Endothelial cell (in vitro differentiated cells): ENCODE measurements at regions not wholly inside any gene's neighbourhood (a gene's known extent, or its start where the extent isn't known, plus 50 kb on each side); places are given as distances from the start of the nearest gene placed in this dataset.

Experiments
- DNase-seq: peaks from one replicate; pipeline ENCODE4 v3.0.0; 2021; ENCODE audit warnings: low spot score
- H3K27ac Mint-ChIP-seq: one replicate; pipeline ENCODE4 v1.8.0; 2021; ENCODE audit warnings: mixed read lengths, inconsistent platforms; ENCODE audit not compliant: unreplicated experiment
- H3K27me3 Mint-ChIP-seq: one replicate; pipeline ENCODE4 v1.8.0; 2021; ENCODE audit warnings: mild to moderate bottlenecking, moderate library complexity, mixed read lengths, inconsistent platforms; ENCODE audit not compliant: unreplicated experiment
- H3K36me3 Mint-ChIP-seq: one replicate; pipeline ENCODE4 v1.8.0; 2021; ENCODE audit warnings: mild to moderate bottlenecking, low read depth, mixed read lengths, inconsistent platforms; ENCODE audit not compliant: unreplicated experiment
- H3K4me1 Mint-ChIP-seq: one replicate; pipeline ENCODE4 v1.8.0; 2021; ENCODE audit warnings: mild to moderate bottlenecking, mixed read lengths, inconsistent platforms; ENCODE audit not compliant: unreplicated experiment
- H3K4me3 Mint-ChIP-seq: one replicate; pipeline ENCODE4 v1.8.0; 2021; ENCODE audit warnings: mild to moderate bottlenecking, mixed read lengths, inconsistent platforms; ENCODE audit not compliant: unreplicated experiment
- H3K9me3 Mint-ChIP-seq: one replicate; pipeline ENCODE4 v1.8.0; 2021; ENCODE audit warnings: mixed read lengths, inconsistent platforms; ENCODE audit not compliant: unreplicated experiment
- CTCF ChIP-seq: fragments of 200-600 bp; sonication (generic); IDR thresholded peaks from one replicate; pipeline ENCODE4 v1.5.0; 2021; ENCODE audit warnings: antibody characterized with exemption; ENCODE audit not compliant: unreplicated experiment

DNA sequence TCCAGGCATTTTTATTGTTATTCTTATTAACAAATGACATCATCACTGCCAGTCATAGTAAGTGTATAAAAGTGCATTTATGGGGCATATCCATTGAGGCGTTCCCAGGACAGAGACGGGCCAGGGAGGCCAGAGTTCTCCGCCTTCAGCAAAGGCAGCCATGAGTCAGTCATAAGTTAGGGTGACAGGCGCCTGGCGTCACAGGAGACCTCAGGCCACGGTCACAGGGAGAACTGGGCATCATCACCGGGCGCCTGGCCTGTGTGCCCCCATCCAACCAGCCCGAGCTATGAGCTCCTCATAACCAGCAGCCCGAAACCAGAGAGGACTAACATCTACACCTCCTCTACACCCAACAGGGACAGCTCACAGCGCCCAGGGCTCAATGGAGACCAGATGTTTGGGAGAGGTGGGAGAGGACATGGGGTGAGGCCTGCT, 259.2 kb downstream of the DLL1 start:
- Mint-ChIP-seq H3K27ac (no peak overlapping the region), H3K27me3 (peaks cover 9% of the 10 kb centered on the region), H3K36me3 (peaks cover 9% of the 10 kb centered on the region), H3K4me1 (no peaks in the 10 kb centered on the region), H3K4me3 (no peak overlapping the region), H3K9me3 (no peaks in the 10 kb centered on the region)
- TF ChIP-seq CTCF = no peak
- no peak for DNase-seq

- Mint-ChIP-seq H3K36me3 (peaks cover 9% of the 10 kb centered on the region), H3K27me3 (peaks cover 9% of the 10 kb centered on the region), H3K9me3 (no peaks in the 10 kb centered on the region), H3K4me3 (no peak overlapping the region), H3K27ac (no peak overlapping the region), H3K4me1 (no peaks in the 10 kb centered on the region)
- DNase-seq = no peak
- no peak for TF ChIP-seq CTCF
These were observed 259.9 kb downstream of the DLL1 start for GRCh38 chr6:170030821-170031471.

DNA sequence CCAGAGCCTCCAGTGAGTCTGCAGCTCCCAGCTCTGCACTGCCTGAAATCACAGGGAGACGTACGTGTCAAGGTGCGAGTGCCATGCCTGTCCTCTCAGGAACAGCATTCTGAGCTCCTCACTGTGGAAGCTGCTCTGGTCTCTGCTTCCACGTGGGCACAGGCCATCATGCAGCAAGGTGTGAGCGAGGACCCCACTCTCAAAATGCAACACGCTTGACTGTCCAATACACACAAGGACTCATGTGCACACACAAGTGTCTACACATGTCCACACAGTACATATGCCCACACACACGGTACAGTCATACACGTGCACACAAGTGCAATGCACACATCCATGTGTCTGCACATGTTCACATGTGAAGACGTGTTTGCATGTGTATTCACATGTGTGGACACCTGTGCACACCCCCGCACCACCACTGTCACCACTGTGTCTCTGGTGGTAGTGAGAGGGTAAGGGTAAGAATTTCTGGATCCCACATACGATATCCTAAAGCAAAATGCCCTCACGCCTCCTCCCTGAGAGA, 260.5 kb downstream of the DLL1 start:
- no peaks in the 10 kb centered on the region for H3K9me3 Mint-ChIP-seq
- no peak for DNase-seq
- H3K4me3 Mint-ChIP-seq = no peak overlapping the region
- peaks cover 9% of the 10 kb centered on the region for H3K27me3 Mint-ChIP-seq
- H3K36me3 Mint-ChIP-seq = peaks cover 9% of the 10 kb centered on the region
- H3K27ac Mint-ChIP-seq = no peak overlapping the region
- H3K4me1 Mint-ChIP-seq = no peaks in the 10 kb centered on the region
- TF ChIP-seq CTCF = no peak

GRCh38 chr6:170029416-170030283, 261.2 kb downstream of the DLL1 start:
- H3K27ac Mint-ChIP-seq = no peak overlapping the region
- H3K36me3 Mint-ChIP-seq = peaks cover 9% of the 10 kb centered on the region
- H3K4me3 Mint-ChIP-seq = no peak overlapping the region
- no peak for TF ChIP-seq CTCF
- peaks cover 10% of the 10 kb centered on the region for H3K27me3 Mint-ChIP-seq
- no peak for DNase-seq
- H3K9me3 Mint-ChIP-seq = no peaks in the 10 kb centered on the region
- H3K4me1 Mint-ChIP-seq = no peaks in the 10 kb centered on the region
